ENCODE measurements at regions not wholly inside any gene's neighbourhood (a gene's known extent, or its start where the extent isn't known, plus 50 kb on each side); places are given as distances from the start of the nearest gene placed in this dataset.

- Histone ChIP-seq H3K9me3 (replicated peaks; ENCODE audit: insufficient read depth, low read length) (no peaks in the 10 kb centered on the region), H3K4me3 (ENCODE audit: low read length) (no peak overlapping the region), H3K4me1 (ENCODE audit: low read length) (no peaks in the 10 kb centered on the region), H3K36me3 (replicated peaks; ENCODE audit: insufficient read depth, low read length) (no peaks in the 10 kb centered on the region), H3K9ac (ENCODE audit: low read length) (no peak overlapping the region), H3K4me2 (ENCODE audit: low read depth, low read length) (no peak overlapping the region), H3K9me2 (replicated peaks; ENCODE audit: insufficient read depth, low read length) (no peaks in the 10 kb centered on the region), H2AFZ (ENCODE audit: low read length) (no peak overlapping the region), H3K27ac (ENCODE audit: low read length) (no peak overlapping the region), H3F3A (ENCODE audit: insufficient read depth, low read length) (no peaks in the 10 kb centered on the region), H3K27me3 (replicated peaks; ENCODE audit: insufficient read depth, low read length) (no peaks in the 10 kb centered on the region), H3K79me2 (ENCODE audit: low read length) (no peaks in the 10 kb centered on the region), H4K20me1 (ENCODE audit: insufficient read depth, low read length) (no peaks in the 10 kb centered on the region)
- no peak for DNase-seq
- TF ChIP-seq EZH2phosphoT487 (IDR thresholded peaks at IDR 0.05; ENCODE audit: low read length): no peak
Measured at GRCh38 chr4:160981083-160981482, 1182.7 kb downstream of the FSTL5 start.

- Histone ChIP-seq H3K9ac (ENCODE audit: low read length) (no peak overlapping the region), H3K4me3 (ENCODE audit: low read length) (no peak overlapping the region), H3K9me3 (replicated peaks; ENCODE audit: insufficient read depth, low read length) (no peaks in the 10 kb centered on the region), H3K27me3 (replicated peaks; ENCODE audit: insufficient read depth, low read length) (no peaks in the 10 kb centered on the region), H3F3A (ENCODE audit: insufficient read depth, low read length) (no peaks in the 10 kb centered on the region), H3K4me1 (ENCODE audit: low read length) (no peaks in the 10 kb centered on the region), H3K9me2 (replicated peaks; ENCODE audit: insufficient read depth, low read length) (no peaks in the 10 kb centered on the region), H2AFZ (ENCODE audit: low read length) (no peak overlapping the region), H3K27ac (ENCODE audit: low read length) (no peak overlapping the region), H3K4me2 (ENCODE audit: low read depth, low read length) (no peak overlapping the region), H3K79me2 (ENCODE audit: low read length) (no peaks in the 10 kb centered on the region), H4K20me1 (ENCODE audit: insufficient read depth, low read length) (no peaks in the 10 kb centered on the region), H3K36me3 (replicated peaks; ENCODE audit: insufficient read depth, low read length) (no peaks in the 10 kb centered on the region)
- no peak for TF ChIP-seq CTCF (IDR thresholded peaks at IDR 0.05; ENCODE audit: low read length)
- no peak for TF ChIP-seq EZH2 (optimal IDR thresholded peaks at IDR 0.05; ENCODE audit: low read depth, low read length)
- TF ChIP-seq EZH2phosphoT487 (IDR thresholded peaks at IDR 0.05; ENCODE audit: low read length): no peak
- no peak for DNase-seq
Measured at GRCh38 chr4:160983035-160983434, 1180.8 kb downstream of the FSTL5 start.

GRCh38 chr4:161002386-161002785 lies 1161.4 kb downstream of the FSTL5 start:
- TF ChIP-seq EZH2 (optimal IDR thresholded peaks at IDR 0.05; ENCODE audit: low read depth, low read length): no peak
- no peak for TF ChIP-seq EZH2phosphoT487 (IDR thresholded peaks at IDR 0.05; ENCODE audit: low read length)
- TF ChIP-seq CTCF (IDR thresholded peaks at IDR 0.05; ENCODE audit: low read length): no peak
- no peaks in the 10 kb centered on the region for H3K79me2 ChIP-seq (ENCODE audit: low read length)
- no peaks in the 10 kb centered on the region for H3K36me3 ChIP-seq (replicated peaks; ENCODE audit: insufficient read depth, low read length)

GRCh38 chr4:161003418-161004057 lies 1160.3 kb downstream of the FSTL5 start:
- DNase-seq: no peak
- TF ChIP-seq EZH2phosphoT487 (IDR thresholded peaks at IDR 0.05; ENCODE audit: low read length) (no peak), CTCF (IDR thresholded peaks at IDR 0.05; ENCODE audit: low read length) (no peak), EZH2 (optimal IDR thresholded peaks at IDR 0.05; ENCODE audit: low read depth, low read length) (no peak)
- Histone ChIP-seq H3F3A (ENCODE audit: insufficient read depth, low read length) (no peaks in the 10 kb centered on the region), H3K27ac (ENCODE audit: low read length) (no peak overlapping the region), H3K36me3 (replicated peaks; ENCODE audit: insufficient read depth, low read length) (no peaks in the 10 kb centered on the region), H3K79me2 (ENCODE audit: low read length) (no peaks in the 10 kb centered on the region), H3K9ac (ENCODE audit: low read length) (no peak overlapping the region), H3K9me3 (replicated peaks; ENCODE audit: insufficient read depth, low read length) (no peaks in the 10 kb centered on the region), H2AFZ (ENCODE audit: low read length) (no peak overlapping the region), H3K4me2 (ENCODE audit: low read depth, low read length) (no peak overlapping the region), H3K9me2 (replicated peaks; ENCODE audit: insufficient read depth, low read length) (no peaks in the 10 kb centered on the region), H3K4me3 (ENCODE audit: low read length) (no peak overlapping the region), H3K4me1 (ENCODE audit: low read length) (no peaks in the 10 kb centered on the region), H3K27me3 (replicated peaks; ENCODE audit: insufficient read depth, low read length) (no peaks in the 10 kb centered on the region), H4K20me1 (ENCODE audit: insufficient read depth, low read length) (no peaks in the 10 kb centered on the region)

More at GRCh38 chr4:161002386-161002785, 1161.4 kb downstream of the FSTL5 start:
- no peak overlapping the region for H3K27ac ChIP-seq (ENCODE audit: low read length)
- no peaks in the 10 kb centered on the region for H4K20me1 ChIP-seq (ENCODE audit: insufficient read depth, low read length)
- H3K9me2 ChIP-seq (replicated peaks; ENCODE audit: insufficient read depth, low read length): no peaks in the 10 kb centered on the region
- no peak overlapping the region for H3K4me3 ChIP-seq (ENCODE audit: low read length)
- H3K4me2 ChIP-seq (ENCODE audit: low read depth, low read length): no peak overlapping the region
- H3K4me1 ChIP-seq (ENCODE audit: low read length): no peaks in the 10 kb centered on the region
- H3F3A ChIP-seq (ENCODE audit: insufficient read depth, low read length): no peaks in the 10 kb centered on the region
- DNase-seq: no peak
- no peak overlapping the region for H2AFZ ChIP-seq (ENCODE audit: low read length)
- H3K9ac ChIP-seq (ENCODE audit: low read length): no peak overlapping the region
- no peaks in the 10 kb centered on the region for H3K27me3 ChIP-seq (replicated peaks; ENCODE audit: insufficient read depth, low read length)
- no peaks in the 10 kb centered on the region for H3K9me3 ChIP-seq (replicated peaks; ENCODE audit: insufficient read depth, low read length)

All from MM.1S (cell line).